Putamen (tissue), 1 donor: ENCODE measurements at regions not wholly inside any gene's neighbourhood (a gene's known extent, or its start where the extent isn't known, plus 50 kb on each side); places are given as distances from the start of the nearest gene placed in this dataset.

ENCODE experiments used
- DNase-seq: peaks from one replicate; pipeline ENCODE4 v3.0.0-alpha.2; 2016; ENCODE audit warnings: low spot score

DNA sequence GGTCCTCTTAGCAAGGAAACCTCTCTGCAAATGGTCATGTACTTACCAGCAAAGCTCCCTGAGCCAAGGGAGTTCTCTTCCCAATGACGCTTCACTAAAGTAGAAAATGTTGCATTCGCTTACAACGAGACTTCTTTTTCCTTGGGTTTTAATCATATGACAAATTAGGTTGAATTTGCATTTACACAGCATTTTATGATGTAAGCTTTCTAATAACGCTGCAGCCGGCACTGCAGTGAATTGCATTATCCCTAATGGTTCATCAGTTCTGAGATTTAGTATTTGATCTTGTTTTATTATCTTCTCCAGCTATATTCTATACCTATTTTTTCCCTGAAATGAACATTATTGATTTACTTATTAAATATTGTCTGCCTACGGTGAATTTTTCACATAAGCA is 339.3 kb upstream of the PFKP start:
- DNase-seq: no peak

DNA sequence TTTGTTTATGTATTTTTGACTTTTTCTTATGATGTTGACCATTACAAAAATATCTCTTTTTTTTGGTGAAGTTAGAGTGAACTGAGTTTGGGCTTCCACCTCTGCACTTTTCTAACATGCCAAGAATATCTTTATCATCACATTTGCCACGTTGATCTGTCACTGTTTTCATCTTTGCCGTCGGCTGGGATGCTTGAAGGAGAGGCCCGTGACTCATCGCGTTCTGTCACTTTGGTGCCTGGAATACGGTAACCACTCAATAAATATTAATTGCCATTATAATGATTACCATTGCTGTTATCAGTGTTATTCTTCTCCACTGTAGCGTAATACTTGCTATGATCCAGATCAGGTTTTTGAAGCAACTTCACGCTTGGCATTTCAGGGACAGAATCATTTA is 350.8 kb upstream of the PFKP start:
- DNase-seq: no peak

DNA sequence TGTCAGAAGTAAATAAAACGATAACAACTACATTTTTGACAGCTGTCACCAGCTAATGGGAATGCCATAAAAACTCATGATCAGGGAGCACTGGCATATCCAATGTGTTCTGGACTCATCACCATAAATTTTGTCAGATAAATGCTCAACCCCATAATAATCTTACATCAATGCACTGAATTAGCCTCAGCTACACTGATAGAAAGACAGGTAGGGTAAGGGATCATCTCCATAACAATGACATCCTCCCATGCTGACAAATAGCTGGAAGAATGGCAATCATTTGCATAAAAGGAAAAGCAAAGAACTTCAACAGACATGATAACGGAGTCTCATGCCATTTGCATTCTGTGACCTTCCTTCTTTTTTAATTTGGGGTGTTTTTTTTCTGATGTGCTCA is 352.8 kb upstream of the PFKP start:
- no peak for DNase-seq

DNA sequence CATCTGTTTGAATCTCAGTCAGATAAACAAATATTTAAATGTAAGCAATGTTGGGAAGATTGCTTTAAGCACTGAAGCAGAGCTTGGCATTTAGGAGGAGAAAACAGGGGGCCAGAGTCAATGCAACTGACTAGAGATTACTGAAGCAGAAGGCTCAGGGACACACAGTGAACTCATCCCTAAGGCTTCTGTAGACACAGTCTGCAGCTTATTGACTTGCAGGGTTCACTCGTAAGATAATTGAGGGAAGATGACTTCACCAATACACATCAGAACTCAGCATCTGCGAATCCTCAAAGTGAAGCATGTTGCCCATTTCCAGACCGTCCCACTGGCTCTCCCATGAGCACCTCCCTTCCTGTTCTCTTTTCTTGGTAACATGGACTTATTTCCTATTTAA is 363.4 kb upstream of the PFKP start:
- DNase-seq: no peak

DNA sequence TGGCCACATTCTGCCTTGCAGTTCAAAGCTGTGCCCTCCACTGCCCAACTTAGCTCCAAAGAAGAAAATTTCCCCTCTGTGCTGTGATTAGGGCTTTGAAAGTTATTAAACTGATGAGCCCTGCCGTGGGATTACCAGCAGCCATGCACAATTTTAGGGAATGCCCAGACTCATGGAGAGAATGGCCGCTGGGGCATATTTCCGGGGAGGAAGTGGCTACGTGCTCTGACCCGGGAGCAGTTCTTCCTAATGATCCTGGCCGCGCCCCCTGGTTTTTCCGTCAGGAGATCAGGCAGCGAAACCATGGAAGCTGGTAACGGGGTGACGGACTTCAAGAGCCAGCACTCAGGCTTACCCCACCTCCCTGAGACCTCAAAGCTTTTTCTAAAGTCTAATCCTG is 365.5 kb upstream of the PFKP start:
- DNase-seq: no peak

DNA sequence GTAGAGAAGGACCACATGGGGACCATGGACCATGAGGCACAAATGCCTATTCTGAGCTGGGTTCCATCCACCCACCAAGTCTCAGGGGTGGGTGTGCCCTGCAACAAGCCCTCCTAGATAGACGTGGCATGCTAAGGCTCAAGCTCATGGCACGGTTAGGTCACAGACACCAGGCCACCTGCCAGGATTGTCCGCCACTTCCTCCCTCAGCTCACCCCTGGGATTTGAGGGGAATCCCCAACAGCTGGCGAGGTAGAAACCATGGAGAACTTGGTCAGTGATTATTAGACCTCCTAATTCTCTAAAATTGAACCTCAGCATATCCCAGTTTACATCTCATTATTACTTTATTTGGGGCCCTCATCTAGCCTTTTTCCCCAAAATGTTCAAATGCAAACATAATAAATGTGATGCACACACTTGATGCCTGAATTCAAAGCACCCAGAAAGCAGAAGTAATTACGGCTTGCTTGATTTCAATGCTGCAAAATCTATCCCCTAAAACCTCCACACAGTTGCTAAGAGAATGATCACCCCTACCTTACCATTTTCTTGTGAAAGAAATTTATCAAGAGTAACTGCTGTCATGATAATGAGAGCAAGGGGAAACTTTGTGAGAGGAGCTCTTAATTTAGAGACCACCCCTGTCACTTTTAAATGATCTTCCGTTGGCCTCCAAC is 366.6 kb upstream of the PFKP start:
- DNase-seq: no peak

DNA sequence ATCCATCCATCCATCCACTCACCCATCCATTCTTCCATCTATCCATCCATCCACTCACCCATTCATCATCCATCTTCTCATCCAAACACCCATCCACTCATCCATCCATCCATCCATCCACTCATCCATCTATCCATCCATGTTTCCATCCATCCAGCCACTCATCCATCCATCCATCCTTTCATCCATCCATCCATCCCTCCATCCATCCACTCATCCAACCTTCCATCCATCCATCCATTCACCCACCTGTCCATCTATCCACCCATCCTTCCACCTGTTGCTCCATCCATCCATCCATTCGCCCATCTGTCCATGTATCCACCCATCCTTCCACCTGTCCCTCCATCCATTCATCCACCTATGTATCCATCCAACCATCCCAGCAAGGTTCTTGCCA is 378.4 kb upstream of the PFKP start:
- DNase-seq: no peak

DNA sequence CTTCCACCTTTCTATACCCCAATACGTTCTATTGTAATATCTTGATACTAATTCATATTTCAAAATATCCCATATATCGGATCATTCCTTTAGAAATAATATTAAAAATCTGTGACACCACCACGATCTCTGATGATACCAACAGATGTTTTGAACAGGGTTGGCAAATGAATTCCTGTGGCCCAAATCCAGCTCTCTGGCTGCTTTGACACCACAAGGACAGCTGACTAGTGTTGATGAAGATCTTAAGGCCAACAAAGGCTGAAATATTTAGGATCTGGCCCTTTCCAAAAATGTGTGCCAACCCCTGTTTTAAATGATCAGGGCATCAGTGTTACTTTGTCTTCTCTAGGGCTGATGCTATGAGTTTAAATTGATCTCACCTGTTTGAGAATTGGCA is 380.7 kb upstream of the PFKP start:
- no peak for DNase-seq

DNA sequence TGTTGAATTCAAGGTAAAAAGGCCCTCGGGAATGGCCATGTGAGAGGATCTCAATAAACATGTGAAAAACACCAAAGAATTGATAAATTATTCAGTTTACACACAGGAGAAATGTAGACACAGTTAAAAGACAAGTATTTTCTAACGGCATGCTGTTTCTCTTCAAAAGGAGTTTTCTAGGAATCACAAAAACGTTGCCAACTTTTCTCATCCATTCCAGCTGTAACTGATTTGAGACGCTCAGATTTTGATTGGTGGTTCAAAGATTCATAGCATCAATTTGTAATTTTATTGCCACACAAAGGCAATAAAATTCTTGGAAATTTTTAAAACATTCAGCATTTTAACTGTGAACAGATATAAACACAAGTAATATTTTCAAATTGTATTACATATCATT is 384.9 kb upstream of the PFKP start:
- no peak for DNase-seq

DNA sequence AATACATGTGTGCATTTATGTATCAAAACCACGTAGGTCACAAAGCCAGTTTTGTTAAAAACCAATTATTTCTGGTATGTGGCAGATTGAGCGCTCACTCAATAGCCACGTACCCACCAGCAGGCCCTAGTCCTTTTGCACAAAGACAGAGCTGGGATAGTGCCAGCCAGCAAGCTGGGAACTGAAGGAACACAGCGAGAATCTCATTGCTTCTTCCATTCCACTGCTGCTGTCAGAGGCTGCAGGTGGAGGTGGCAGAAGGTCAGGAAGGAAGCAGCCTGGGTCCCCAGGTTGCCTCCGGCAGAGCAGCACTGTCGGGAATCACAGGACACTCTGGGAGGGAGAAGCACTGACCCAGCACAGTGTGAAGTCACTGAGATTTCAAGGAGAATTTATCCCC is 385.5 kb upstream of the PFKP start:
- no peak for DNase-seq

DNA sequence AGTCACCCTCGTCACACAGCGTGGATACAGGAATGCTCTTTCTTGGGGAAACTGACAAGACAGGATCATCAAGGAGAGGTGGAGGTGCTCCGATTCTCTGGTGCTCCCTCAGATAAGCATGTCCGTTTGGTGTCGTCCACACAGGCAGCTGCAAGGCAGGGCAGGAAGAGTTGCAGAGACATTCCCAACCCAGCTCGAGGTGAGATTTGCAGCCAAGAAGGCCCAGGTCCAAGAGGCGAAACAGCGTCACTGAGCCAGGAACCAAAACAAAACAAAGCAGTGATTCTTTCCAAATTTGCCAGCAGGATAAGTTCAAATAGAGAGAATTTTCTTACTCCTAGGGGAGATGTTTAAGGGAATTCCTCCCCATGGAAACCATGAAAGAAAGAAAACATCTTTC is 386.5 kb upstream of the PFKP start:
- DNase-seq: no peak

DNA sequence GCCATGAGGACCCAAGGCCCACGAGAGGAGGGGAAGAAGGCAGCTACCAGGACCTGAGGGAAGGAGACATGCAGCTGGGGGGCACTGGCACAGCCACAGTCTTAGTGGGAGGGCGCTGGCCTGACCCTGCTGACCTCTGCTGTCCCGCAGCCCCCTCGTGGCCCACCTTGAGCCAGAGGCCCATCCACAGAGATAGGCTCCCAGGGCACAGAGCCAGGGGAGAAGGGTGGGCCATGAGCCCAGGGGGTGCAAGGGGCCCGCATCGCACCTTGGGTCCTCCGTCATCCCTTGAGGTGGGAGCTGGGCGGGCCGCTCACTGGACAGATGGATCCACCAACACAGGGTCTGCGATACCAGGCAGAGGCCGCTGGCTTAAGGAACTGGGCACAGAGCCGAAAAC is 387.7 kb upstream of the PFKP start:
- DNase-seq: no peak

DNA sequence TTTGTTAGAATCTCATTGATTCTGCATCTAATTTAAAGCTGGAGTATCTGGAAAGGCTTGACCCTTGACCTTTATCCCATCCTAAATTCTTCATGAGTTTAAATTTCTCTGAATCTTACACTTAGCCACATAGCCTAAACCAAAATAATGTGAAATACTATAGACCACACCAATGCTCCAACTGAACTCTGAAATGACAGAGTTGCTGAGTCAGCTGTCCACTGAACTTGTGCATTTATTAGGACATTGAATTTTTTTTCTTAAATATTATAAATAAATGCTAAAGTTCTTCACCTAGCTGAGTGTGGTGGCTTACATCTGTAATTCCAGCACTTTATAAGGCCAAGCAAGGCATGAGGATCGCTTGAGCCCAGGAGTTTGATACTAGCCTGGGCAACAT is 390.9 kb upstream of the PFKP start:
- DNase-seq: no peak

DNA sequence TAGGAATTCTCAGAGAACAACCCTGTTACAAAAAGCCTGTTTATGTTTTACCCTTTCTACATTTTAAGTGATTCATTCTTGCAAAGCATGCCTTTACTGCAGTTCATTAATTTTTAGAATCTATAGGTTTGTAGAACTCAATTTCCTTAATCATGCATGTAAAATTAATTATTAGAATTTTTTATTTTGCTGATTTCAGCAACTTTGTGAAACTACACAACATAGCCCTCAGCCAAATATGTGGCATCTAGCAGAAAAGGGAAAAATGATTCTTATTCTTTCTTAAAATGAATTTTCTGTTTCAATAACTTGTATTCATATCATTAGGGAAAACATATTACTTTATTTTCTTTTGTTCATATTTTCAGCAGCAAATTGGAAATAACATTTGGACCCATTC is 392.9 kb upstream of the PFKP start:
- DNase-seq: no peak

DNA sequence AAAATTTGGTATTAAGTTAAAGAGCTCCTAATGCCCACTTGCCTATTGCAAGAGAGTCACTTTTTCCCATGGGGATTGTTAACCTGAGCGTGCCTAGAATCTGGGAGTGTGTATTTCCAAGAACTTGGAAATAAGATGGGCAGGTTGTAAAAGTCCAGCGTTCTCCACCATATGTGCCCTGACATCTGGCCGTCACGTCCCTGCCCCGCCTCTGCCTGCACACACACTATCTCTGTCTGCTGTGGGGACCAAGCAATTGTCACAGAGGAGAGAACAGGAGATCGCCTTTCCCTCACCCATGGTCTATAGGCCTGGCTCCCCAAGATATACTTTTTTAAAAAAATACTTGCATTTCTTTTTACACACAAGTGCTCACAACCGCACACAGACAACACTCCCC is 396.5 kb upstream of the PFKP start:
- DNase-seq: no peak

DNA sequence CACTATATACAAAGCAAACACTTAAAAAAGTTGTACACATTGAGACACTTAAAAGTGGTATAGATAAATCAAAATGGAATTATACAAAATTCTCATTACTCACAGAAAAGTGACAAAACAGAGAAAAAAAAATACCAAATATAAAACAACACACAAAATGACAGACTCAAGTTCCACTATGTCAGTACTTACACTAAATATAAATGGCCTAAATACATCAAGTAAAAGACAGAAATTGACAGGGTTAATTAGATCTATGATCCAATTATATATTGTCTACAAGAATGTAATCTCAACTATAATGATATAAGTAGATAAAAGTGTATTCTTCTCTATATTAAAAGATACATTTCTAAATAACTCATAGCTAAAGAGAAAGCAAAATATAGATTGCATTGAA is 401.6 kb upstream of the PFKP start:
- no peak for DNase-seq

DNA sequence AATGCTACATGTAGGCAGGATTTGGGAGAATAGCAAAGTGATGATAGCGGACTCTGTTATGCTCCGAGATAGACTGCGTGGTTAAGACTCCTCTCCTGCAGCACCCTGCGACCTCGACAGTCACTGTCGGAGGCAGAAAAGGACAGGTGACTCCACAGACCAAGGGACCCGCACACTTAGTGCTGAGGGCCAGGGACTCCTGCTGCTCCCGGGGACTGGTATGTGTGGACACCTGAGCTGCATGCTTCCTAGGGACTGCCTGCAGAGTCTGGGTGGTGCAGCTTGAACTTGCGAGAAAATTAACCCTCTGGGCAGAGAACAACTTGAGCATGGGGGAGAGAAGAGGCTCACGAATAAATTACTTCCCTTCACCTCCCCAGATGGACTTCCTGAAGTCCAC is 407.1 kb upstream of the PFKP start:
- DNase-seq: no peak

DNA sequence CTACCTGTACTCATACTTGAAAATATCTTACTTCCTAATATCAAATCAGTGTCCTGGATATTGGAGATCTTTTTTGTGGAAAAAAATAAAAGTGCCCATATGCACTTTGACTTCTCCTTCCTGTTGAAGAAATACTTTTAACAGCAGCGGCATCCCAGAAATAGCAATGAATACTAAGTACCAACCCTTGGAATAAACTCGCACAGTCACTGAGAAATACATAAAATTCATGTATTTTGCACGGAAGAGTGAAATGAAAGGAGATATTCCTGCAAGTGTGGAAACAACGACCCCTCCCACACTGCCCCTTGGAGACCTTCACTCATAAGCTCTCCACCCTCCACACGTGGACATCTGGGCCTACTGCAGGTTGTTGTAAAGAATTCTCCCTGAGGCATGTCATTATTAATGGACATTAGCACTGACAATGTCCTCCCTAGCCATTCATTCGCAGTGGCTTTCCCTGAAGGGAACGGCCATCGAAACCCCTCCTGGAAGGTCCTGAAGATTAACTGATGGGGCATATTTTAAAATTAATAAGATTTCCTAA is 407.6 kb upstream of the PFKP start:
- DNase-seq: no peak

DNA sequence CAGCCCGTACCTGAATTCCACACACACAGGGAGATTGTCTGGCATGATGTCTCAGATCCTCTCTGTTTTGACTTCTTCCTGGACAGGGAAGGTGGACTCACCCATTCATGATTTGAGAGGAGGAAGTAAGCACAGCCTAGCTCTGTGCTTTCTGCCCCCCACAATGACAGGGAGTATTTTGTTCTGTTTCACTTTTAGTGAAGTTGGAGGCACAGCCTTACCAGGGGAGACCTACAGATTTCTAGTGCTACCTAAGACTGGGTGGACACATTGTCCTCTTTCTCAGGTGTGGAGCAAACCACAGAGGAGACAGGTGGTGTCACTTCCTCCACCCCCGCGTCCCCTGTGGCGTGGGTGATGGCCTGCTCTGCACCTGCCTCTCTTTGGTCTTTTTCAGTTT is 408.6 kb upstream of the PFKP start:
- no peak for DNase-seq

DNA sequence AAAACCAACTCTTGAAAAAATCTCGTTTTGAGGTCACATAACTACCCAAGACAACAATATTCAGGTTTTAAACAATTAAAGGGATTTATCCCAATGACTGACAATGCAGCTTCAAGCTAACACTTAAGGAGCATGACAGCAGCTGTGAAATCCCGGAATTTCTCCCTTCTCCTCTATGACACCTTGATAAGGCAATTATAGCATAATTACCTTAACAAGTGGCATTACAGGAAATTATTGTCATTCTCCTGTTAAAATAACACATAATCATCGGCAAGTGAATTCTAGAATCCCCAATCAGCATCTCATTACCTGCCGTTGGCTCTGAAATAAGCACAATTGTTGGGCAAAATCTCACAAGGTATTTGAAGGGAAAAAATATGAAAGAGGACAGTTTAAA is 417.0 kb upstream of the PFKP start:
- DNase-seq: no peak

DNA sequence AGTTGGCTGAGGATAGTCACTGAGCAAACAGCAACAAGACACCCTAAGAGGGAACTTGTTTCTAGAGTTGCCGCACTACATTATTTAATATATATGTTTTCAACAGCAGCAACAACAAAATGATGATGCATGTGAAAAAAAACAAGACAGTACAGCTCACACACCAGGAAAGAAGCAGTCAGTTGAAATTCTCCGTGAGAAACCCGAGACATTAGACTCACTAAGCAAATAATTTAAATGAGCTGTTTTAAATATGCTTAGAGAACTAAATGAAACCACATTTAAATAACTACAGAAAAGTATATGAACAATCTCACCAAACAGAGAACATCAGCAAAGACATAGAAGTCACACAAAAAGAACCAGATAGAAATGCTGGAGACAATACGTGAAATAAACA is 426.3 kb upstream of the PFKP start:
- no peak for DNase-seq

DNA sequence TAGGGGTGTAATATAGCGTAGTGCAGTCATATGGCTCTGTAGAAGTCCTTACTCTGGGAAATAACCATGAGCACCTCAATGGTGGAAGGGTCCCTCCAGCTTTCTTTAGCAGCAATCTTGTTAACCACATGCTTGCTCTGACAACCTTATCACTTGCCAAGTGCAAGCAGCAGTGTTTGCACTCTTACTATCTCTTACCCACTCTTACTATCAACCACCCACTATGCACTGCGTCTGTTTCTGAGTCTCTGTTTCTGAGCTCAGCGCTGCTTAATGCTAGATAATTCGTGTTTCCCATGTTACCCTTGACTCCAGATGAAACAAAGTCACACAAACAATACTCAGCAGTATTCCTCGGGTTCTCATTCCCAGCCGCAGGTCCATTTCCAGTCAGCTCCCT is 433.7 kb upstream of the PFKP start:
- no peak for DNase-seq

DNA sequence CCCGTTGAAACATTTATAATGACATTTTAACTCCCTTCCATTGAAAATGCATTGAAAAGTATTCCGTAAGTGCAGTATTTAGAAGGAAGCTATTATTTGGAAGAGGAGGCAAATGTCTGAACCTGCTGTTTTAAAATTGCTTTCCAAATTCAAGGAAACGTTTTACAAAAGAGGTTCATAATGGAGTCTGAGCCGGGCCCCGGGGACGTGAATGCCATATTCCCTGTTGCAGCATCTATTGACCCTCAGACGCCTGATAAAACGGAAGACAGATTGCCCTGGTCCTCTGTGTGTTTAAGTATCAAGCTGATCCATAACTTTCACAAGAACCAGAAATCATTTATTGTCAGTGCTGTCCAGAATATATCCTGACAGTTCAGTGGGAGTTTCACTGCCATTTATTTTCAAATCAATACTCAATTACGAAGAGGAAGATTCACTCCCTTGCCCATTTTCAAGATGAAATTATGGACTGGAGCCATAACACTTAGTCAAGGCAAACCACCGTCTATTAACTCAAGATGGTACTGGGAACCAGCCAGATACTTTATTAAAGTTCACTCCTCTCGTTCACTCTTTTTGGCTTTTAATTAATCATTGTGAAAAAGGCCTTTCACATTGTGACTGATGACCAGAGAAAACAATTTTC is 435.7 kb upstream of the PFKP start:
- no peak for DNase-seq

DNA sequence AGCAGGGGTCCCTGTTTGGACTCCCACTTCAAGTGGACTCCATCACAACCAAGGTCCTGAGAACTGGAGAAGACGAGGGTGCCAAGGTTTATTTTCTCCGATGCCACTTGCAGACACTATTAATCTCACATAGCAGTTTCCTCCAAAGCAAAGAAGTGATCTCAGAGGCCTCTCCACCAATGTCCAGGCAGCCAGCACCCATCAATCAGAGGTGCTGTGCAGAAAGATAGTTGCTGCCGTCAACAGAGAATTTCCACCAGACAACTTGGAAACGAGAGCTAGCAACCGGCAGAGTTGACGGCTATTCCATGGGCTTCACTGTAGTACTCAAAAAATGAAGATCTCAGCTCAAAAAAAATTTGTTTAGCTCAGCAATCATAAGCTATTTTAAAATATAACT is 438.6 kb upstream of the PFKP start:
- no peak for DNase-seq
